ENCODE measurements at regions not wholly inside any gene's neighbourhood (a gene's known extent, or its start where the extent isn't known, plus 50 kb on each side); places are given as distances from the start of the nearest gene placed in this dataset.
"Not testable (repeated sequence)": the region's sequence is repeated elsewhere in the genome, so short reads cannot be mapped to it uniquely, and the experiment has no call there.

DNA sequence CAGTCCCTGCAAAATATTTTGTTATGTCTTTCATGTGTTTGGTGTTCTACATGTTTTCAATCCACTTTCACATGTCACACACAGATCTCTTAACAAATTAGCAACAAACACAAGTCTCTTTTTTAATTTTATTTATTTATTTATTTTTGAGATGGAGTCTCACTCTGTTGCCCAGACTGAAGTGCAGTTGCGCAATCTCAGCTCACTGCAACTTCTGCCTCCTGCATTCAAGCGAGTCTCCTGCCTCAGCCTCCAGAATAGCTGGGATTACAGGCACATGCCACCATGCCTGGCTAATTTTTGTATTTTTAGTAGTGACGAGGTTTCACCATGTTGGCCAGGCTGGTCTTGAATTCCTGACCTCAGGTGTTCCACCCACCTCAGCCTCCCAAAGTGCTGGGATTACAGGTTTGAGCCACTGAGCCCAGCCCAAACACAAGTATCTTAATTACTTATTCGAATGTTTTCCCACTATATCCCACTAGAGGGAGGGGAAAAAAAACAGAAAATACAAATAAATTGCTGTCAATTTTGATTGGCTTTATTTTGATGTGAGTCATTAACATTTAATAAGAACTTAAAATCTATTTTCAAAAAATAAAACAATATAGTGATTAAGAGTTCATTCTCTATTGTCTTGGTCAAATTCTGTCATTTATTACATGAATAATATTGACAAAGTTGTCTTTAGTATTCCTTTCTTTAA, 1641.0 kb upstream of the CELF4 start:
- not testable (repeated sequence) for DNase-seq

DNA sequence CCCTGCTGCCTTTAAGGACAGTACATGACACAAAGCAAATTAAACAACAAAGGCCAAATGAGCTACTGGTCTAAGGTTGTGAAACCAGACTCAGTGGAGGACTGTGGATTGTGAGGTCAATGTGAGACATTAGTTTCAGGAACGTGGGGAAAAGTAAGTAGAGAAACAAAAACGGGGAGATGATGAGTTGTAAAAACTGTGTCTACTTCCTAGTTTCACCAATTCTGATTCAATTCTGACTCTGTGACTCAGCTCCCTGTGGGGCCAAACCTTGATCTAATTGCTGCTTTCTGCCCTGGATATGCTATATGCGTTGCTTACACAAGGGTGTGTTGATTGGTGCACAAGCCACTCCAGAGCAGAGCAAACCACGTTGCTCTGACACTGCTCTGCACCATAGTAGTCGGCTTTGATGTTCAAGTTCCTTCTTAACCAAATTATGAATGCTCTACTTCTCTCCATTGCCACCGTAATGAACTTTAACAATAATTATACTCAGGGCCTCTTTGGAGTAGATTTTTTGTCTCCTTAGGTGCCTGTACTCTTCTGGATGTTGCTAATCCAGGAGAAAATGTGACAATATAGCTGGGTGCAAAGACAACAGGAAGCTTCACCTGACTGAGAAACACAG, 1640.1 kb upstream of the CELF4 start:
- no peak for DNase-seq

DNA sequence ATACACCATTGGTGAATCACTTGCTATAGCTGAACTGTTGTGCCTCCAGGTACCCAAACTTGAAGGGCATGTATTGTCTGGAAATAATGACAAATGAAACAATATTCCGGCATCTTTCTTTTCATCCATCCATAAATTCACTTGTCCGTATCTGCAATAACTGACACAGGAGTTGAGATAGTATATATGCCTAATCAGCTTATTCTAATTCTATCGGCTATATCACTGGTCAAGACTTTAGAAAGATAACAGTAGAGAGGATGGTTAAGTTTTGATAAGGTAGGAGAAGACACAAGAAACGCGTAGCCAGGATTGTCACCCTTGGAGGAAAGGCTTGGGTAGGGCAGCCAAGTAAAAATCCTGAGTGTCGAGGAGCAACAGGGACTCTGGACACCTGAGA, 1634.6 kb upstream of the CELF4 start:
- no peak for DNase-seq

DNA sequence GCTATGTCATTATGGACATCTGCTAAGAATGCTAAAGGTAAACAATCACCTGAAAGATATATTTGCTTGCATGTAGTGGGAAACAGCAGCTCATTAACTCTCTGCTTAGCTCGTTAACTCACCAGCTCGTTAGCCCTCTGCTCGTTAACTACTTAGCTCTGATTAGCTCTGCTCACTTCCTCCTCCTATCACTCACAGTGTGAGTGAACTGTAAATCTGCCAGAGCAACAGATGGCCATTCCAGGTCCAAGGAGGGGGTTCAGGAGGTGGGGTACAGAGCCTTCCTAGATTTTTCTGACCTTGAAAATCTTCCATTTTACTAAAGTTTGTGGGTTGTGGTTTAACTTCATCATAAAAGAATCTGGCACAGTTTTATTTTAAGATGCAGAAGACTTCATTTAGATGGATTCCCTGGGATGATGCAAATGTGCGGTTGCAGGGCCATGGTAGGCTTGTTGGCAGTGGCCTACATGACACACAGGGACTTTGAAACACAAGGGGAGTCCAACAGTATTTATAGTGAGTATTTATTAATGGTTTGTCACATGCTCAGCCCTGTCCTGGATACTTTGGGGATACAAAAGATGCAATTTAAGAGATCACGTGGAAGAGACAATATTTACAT, 1633.7 kb upstream of the CELF4 start:
- DNase-seq: no peak

DNA sequence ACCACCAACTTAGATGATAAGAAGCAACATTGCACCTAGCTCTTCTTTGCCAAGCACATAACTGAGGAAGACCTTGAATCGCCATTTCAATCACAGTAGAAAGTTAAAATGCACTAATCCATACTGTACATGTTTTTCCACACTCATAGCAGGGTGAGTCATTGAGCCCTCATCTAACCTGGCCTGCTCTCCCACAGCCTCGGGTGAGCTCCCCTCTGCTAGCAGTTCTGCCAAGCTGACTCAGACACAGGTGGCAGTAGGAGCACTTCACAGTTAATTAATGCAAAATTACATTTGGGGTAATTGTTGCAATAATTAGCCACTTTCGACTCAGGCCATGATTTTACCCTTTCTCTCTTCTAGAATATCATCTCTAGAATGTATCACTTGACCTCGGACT, 1632.8 kb upstream of the CELF4 start:
- no peak for DNase-seq

DNA sequence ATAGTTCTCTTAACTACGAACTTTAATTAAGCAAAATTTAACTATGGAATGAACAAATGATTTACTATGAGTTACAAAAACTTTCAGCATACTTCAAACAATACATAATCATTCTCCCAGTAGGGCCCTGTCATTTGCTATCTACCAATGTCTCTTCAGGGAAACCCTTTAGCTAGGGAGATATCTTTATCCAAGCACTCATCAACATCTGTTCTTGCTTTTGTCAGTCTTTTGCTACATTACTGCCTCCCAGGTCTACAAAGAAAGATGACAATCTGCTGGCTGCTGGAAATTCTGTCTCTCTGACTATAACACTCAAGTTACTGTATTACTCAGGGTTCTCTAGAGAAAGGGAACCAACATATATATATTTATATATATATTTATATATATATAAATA, 1626.3 kb upstream of the CELF4 start:
- no peak for DNase-seq

DNA sequence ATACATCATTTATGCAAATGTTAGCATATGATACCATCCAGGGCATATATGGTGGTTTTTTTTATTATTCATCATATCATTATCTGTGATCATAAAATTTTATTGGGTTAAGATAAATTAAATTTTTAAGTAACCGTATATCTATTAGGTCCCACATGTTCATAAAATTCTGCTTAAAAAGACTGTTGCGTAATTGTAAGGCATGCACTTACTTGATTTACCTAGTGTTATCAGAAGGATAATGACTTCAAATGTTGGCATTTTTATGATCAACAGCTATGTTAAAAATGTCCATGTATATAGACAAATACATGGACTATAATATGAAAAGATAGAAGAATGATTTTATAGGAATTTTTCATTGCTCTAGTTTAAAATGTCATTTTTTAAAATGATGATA, 1625.5 kb upstream of the CELF4 start:
- no peak for DNase-seq

DNA sequence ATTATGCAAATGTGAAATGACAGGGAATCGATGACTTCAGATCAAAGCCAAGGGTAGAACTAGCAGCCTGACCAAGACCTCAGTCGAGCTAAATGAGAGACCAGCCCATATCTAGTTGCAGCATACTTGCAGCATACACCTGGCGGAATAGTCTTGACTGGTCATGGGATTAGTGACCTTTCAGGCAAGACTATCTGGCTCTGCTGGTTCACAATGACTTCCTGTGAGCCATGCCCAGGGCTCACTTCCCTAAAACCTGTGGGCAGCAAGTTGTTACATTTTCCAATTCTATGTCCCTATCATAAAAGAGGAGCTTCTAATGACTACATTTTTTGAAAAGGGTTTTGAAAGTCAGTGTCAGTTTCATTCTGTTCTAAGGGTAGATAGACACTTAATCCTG, 1624.9 kb upstream of the CELF4 start:
- DNase-seq: no peak

DNA sequence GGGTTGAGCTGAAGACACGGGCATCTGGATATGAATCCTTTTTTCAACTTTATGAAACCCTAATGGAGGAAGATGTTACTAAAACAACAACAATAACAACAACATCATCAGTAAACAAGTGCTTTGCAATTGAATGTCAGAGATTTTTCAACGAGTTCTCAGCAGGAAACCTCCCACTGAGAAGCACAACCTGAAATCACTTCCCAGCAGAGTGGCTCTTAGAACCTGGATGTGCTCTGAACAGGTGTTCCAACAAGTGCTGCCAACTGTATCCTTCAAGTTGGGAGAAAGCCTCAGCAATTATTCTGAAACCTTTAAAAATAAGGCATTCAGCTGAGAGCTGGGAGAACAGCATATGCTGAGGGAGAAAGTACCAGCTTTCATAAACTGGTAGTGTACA, 1622.7 kb upstream of the CELF4 start:
- DNase-seq: no peak

DNA sequence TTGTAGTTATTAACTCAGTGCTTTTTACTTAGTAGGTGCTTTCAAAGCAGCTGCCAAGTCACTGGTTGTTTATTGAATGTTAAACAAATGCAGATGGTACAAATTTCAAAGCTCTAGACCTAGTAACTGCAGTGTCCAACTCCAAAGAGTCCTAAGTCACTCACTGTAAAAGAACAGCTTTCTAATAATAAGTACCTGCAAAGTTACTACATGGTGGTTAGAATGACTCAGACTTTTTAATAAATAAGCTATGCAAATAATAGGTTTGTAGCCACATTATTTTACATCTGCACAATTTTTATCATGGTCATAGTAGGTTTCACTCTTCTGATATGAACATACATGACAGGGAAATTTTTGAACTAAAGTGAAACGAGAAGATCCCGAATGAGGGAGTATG, 1620.4 kb upstream of the CELF4 start:
- DNase-seq: no peak

DNA sequence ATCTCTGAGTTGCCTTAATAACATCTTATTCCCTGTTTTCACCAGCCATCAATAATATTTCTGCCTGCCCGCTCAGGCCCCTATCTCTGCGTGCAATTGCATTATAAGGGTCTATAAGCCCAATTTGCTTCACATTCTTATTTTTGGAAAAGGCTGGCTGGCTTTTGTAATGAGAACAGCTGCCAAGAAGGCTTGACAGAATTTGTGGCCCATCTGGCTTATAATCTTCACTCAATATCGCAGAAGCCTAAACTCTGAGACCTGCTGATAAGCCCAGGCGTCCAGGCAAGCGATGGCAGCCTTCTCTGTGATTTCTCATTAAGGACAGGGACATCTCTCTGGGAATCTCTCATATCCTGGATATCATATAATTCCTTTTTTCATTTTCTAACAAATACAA, 1618.6 kb upstream of the CELF4 start:
- DNase-seq: no peak

DNA sequence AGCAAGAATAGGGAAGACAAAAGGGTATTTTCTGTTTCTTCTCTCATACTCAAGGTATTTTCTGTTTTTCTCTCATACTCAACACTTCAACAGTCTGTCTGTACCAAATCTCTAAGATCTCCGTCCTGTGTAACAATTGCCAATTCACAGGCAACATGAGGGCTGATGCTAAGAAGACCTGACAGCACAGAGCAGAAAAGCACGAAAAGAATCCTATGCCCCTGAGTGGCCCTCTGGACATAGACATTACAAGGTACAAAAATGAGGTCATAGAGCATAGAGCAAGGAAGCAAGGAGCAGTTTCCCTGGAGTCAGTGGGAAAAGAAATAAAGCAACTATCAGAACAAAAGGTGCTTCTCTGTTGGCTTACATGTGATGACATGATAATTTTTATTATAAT, 1612.6 kb upstream of the CELF4 start:
- no peak for DNase-seq

DNA sequence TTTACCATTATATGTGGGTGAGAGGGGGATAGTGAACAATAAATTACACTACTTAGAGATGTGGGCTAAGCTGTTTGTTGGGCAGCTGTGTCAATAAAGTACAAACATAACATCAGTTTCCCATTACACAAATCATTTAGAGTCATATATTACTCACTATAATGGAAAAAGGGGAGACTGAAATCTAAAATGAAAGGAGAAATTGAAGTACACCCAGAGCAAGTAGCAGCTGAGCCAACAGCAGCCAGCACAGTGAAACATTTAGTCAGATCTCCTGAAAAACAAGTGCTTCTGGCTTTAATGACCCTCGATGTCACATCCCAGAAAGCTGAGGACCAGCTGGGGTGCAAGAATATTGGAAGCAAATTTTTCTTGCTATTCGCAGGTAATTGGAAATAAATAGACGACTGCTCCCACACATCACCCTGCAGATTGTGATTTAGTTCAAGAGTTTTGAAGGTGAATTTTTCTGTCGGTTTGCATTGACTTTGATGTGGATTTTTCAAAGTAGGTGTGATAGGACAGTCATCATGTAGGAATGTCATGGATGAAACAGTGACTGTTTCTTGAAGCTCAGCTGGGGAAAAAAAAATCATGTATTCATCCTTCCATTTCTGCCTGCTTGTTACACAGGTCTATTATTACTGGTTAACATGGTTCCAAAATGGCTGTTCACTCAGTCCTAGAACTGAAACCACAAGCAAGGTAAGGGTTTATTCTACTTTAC, 1607.3 kb upstream of the CELF4 start:
- DNase-seq: no peak

DNA sequence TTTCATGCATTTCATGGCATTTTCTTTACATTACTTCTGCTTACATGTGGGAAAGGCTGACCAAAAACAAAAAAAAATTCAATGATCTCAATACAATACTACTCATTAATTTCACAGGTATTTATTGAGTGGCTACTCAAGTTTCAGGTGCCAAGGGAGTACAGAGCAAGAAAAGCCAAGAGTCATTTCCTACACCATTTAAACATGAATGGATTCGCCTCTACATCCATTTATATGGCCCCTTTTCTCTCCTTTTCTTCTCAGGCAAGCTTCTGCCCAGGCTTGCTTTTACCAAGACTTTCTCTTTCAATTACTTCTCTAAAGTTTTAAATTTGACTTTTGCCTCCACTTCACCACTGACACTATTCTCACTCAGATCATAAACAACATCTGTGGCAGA, 1603.1 kb upstream of the CELF4 start:
- DNase-seq: no peak

DNA sequence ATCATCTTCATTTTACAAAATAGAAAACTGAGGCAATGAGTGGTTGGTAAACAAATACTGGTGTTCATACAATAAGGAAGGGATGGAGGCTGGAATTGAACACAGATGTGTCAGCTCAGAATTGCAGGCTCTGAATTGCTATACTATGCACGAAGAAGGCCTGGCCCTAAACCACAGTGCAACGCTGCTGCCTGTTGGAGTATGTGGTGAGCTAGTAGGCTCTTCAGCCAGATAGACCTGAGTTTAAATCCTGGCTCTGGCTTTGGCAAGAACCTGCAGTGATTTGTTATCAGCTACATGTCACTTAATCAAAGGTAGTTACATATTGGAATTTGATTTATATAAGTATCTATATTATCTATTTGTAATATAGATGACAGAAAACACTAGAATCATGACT, 1602.4 kb upstream of the CELF4 start:
- no peak for DNase-seq

DNA sequence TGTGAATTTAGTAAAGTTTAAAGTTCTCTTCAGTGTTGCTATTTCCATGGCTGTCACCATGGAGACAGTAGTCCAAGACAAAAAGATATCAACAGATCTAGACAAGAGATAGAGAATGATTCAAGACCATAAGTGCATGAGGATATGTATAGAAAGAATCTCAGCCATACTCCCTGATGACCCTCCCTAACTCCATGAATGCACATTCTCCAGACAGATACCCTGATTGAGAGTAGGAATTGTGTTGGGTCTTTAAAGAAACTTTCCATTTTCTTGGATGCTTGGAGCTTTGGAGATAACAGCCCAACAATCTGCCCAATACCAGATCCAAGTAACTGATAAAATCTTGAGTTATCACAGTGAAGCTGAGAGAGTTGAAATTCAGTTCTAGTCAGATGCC, 1601.2 kb upstream of the CELF4 start:
- DNase-seq: no peak

DNA sequence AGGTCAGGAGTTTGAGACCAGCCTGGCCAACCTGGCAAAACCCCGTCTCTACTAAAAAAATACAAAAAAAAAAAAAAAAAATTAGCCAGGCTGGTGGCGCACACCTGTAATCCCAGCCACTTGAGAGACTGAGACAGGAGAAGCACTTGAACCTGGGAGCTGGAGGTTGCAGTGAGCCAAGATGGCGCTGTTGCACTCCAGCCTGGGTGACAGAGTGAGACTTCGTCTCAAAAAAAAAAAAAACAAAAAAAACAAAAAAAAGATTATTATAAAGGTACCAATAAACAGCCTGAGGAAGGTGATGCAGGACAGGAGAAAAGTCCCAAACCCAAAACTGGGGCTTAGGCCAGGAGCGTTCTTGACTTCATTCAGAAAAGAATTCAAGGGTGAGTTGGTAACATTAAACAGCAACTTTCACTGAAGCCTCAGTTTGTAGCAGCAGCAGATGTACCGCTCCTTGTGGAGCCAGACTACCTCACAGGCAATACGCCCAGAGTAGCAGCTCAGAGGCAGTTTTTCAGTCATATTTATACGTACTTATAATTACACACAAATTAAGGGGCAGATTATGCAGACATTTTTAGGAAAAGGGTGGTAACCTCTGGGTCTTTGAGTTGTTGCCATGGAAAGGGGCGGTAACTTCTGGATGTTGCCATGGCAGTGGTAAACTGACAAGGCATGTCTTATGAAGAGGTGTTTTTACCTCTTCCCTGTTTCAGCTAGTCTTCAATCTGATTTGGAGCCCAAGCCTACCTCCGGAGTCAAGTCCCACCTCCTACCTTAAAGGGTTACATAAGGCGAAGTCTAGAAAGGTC, 1596.6 kb upstream of the CELF4 start:
- no peak for DNase-seq

DNA sequence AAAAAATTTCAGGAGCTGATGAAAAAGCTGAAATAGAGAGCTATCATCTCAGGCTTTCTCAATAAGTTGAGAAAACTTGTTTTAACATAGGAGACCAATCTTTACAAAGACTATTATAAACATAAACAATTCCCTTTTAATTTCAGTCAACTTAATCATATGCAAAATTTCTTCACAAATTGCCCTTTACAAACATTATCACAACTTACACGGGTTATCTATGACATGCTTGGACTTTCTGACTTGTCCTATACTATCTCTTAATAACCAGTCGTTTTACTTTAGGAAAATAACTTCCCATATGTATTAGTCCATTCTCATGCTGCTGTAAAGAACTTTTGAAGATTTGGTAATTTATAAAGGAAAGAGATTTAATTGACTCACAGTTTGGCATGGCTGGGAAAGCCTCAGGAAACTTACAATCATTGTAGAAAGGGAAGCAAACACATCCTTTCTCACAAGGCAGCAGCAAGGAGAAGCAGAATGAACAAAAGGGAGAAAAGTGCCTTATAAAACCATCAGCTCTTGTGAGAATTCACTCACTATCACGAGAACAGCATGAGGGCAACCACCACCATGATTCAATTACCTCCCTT, 1583.7 kb upstream of the CELF4 start:
- DNase-seq: no peak

DNA sequence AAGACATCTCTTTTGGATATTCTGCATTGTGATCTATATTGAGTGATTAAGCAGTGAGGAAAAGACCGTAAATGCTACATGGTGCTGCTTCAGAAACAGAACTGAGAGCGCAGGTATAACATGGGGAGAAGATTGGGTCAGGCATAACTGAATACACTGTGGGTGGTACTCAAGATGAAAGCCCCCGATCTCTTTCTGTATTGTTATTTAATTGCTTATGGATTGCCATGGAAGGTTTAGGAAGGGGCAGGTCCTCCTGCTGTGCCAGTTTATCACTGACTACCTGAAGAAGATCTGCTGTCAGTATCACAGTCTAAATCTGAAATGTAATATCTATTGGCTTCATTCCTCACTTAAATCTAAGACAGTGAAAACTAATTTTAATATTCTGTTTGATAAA, 1568.7 kb upstream of the CELF4 start:
- no peak for DNase-seq

DNA sequence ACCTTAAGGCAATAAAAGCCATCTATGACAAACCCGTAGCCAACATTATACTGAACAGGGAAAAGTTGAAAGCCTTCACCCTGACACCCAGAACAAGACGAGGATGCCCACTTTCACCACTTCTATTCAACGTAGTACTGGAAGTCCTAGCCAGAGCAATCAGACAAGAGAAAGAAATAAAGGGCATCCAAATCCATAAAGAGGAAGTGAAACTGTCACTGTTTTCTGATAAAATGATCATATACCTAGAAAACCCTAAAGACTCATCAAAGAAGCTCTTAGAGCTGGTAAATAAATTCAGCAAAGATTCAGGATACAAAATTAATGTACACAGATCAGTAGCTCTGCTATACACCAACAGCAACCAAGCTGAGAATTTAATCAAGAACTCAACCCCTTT, 1561.9 kb upstream of the CELF4 start:
- not testable (repeated sequence) for DNase-seq

DNA sequence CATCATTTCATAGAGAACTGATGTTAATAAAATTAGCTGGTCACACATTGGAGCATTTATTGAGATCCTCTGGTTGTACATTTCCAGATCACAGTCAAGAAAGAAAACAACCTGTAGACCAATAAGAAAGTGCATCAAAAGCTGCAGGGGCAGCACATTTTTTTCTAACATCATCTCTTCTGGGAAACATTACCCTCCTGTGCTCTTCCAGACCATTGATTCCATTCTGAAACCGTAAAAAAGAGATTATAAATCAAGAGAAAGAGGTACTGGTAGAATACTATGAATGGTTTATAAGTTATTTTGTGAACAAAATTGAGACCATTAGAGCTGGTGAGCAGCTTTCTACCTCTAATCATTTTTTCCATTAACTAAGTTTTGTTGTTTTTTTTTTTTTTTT, 1548.2 kb upstream of the CELF4 start:
- no peak for DNase-seq

DNA sequence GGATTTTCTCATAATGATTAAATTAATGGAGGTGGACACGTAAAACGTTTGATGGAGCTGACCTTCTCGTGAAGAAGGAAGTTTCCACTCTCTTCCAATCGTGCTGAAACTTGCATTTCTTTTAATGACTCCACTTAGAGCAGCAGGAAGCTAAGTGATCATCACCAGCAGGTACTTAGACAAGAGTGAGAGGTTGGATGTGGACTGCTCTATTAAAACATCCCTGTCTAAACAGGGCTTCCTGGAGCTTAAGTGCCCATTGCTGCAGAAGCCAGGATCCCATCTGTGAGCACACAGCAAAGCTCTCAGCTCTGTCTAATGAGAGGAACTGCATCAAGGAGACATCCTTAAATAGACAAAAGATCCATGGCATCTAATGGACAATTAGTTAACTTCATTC, 1539.5 kb upstream of the CELF4 start:
- no peak for DNase-seq

DNA sequence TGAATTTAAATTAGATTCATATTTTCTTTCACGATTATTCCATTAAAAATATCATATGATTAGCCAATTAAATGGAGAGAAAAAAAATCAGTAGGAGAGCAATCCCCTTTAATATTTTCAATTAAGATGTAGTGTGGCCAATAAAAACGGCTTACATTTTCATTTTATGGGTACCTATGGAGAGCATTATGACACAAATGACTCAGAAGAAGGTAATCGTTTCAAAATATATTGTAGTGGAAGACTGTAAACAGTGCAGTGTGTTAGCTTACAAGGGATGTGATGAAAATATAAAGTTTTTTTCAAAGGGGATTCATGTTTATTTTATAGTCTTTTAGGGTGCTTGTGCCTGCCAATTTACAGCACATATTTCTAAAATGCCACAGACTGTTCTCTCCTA, 1507.4 kb upstream of the CELF4 start:
- no peak for DNase-seq
